ENCODE measurements at regions not wholly inside any gene's neighbourhood (a gene's known extent, or its start where the extent isn't known, plus 50 kb on each side); places are given as distances from the start of the nearest gene placed in this dataset.

GRCh38 chr15:27702581-27702980 lies 396.5 kb downstream of the OCA2 start:
- TF ChIP-seq, protein P1, sequence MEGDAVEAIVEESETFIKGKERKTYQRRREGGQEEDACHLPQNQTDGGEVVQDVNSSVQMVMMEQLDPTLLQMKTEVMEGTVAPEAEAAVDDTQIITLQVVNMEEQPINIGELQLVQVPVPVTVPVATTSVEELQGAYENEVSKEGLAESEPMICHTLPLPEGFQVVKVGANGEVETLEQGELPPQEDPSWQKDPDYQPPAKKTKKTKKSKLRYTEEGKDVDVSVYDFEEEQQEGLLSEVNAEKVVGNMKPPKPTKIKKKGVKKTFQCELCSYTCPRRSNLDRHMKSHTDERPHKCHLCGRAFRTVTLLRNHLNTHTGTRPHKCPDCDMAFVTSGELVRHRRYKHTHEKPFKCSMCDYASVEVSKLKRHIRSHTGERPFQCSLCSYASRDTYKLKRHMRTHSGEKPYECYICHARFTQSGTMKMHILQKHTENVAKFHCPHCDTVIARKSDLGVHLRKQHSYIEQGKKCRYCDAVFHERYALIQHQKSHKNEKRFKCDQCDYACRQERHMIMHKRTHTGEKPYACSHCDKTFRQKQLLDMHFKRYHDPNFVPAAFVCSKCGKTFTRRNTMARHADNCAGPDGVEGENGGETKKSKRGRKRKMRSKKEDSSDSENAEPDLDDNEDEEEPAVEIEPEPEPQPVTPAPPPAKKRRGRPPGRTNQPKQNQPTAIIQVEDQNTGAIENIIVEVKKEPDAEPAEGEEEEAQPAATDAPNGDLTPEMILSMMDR (IDR thresholded peaks at IDR 0.05), result no peak
- no peak for TF ChIP-seq POLR2A (IDR thresholded peaks at IDR 0.05)

Data from ovary (tissue), 3 donors.